ENCODE measurements at regions not wholly inside any gene's neighbourhood (a gene's known extent, or its start where the extent isn't known, plus 50 kb on each side); places are given as distances from the start of the nearest gene placed in this dataset.

DNA sequence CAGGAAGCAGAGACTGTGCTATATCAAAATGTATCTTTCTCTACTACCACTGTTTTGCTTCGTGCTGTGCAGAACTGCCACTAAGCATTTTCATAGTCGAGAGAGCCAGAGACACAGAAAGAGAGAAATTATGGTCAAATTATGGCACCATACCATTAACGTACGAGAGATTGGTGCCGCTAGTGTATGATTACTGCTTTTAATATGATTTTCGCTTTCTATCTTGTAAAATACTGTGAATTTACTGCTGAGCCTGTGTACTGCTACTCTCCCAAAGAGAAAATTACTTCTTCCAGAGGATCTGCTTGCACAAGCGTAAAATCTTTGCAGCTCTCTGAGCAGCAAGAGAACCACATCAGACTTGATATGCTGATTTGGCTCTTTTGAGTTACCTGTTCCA, 71.1 kb upstream of the ZNF281 start:
- TF ChIP-seq, protein P1, sequence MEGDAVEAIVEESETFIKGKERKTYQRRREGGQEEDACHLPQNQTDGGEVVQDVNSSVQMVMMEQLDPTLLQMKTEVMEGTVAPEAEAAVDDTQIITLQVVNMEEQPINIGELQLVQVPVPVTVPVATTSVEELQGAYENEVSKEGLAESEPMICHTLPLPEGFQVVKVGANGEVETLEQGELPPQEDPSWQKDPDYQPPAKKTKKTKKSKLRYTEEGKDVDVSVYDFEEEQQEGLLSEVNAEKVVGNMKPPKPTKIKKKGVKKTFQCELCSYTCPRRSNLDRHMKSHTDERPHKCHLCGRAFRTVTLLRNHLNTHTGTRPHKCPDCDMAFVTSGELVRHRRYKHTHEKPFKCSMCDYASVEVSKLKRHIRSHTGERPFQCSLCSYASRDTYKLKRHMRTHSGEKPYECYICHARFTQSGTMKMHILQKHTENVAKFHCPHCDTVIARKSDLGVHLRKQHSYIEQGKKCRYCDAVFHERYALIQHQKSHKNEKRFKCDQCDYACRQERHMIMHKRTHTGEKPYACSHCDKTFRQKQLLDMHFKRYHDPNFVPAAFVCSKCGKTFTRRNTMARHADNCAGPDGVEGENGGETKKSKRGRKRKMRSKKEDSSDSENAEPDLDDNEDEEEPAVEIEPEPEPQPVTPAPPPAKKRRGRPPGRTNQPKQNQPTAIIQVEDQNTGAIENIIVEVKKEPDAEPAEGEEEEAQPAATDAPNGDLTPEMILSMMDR (IDR thresholded peaks at IDR 0.05; ENCODE audit: insufficient read depth, low read length, poor library complexity, severe bottlenecking) = no peak
- TF ChIP-seq EZH2phosphoT487 (conservative IDR thresholded peaks at IDR 0.05; ENCODE audit: low read length) = no peak
